ENCODE measurements at regions not wholly inside any gene's neighbourhood (a gene's known extent, or its start where the extent isn't known, plus 50 kb on each side); places are given as distances from the start of the nearest gene placed in this dataset.
"Not testable (repeated sequence)": the region's sequence is repeated elsewhere in the genome, so short reads cannot be mapped to it uniquely, and the experiment has no call there.

DNA sequence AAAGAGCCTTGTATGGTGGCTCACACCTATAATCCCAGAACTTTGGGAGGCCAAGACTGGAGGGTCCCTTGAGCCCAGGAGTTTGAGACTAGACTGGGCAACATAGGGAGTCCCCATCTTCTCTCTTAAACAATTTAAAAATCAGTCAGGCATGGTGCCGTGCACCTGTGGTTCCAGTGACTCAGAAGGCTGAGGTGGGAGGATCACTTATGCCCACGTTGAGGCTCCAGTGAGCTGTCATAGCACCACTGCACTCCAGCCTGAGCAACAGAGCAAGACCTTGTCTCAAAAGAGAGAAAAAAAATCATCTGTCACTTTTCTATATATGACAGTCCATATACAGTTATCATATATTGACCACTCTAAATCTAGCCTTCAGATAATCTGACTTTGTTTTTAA lies 658.3 kb downstream of the LTN1 start:
- no peak for DNase-seq

DNA sequence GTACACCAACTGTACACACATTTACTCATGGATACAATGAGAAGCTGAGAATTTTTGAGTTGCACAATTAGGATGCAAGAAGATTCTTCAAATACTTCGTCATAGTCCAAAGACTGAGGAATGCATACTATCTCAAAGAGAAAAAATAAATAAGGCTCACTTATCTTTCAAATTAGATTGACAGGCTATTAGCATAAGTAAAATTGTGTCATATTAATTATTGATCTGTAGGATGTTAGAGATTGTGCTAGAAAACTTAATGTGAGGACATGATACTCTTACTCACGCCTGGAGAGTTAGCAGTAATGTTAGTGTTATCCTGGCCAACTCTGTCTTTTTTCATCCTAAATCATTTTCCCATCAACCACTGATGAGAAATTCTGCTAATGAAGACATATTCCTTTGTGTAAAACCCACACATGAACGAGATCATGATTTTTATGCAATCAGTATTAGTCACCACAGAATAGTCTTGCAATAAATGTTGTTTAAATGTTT lies 659.0 kb downstream of the LTN1 start:
- DNase-seq: no peak

DNA sequence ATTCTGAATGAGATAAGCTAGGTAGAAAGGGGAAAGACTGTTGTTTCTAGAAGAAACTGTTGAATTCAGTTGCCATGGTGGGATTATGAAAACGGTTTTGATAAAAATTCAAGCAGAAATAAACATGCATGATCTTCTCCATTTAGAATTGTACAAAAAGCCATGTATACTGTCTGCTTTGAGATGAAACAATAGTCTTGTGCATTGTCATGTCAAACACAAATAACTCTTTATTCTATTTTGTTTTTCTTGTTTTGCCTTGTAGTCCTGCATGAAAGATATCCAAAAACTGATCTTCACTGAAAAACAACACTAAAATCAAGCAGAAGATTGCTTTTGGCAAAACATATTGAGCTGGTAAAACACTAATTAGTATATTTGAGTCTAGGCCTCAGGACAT lies 659.9 kb downstream of the LTN1 start:
- DNase-seq: no peak

DNA sequence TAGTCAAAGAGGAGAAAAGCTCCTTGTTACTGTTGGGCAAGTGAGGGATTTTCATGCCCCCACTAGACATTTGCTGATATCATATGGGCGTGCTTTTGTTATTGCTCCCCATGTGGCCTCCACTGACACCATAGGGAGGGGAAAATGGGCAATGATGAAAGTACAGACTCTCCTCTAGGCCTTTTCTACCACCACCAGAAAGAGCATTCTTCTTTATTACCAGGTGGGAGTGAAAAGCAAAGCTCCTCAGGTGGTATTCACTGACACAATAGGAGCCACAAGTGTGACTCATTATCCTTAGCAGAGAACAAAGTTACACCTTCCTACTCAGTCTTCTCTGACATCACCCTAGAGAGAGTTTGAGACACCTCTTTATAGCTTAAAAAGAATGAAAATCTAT lies 667.1 kb downstream of the LTN1 start:
- no peak for DNase-seq

DNA sequence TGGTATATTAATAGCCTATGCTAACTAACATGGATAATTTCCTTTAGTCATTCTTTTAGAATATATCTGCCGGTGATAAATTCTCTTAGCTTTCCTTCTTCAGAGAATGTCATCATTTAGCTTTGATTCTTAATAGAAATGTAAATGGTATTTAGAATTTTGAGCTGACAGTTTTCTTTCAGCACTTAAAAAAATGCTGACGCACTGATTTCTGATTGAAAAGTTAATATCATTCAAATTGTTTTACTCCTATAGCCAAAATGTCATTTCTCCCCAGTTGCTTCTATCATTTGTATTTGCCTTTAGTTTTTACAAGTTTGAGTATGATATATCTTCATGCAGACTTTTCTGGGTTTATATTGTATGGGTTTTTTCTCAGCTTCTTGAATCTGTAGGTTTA lies 668.0 kb downstream of the LTN1 start:
- no peak for DNase-seq

DNA sequence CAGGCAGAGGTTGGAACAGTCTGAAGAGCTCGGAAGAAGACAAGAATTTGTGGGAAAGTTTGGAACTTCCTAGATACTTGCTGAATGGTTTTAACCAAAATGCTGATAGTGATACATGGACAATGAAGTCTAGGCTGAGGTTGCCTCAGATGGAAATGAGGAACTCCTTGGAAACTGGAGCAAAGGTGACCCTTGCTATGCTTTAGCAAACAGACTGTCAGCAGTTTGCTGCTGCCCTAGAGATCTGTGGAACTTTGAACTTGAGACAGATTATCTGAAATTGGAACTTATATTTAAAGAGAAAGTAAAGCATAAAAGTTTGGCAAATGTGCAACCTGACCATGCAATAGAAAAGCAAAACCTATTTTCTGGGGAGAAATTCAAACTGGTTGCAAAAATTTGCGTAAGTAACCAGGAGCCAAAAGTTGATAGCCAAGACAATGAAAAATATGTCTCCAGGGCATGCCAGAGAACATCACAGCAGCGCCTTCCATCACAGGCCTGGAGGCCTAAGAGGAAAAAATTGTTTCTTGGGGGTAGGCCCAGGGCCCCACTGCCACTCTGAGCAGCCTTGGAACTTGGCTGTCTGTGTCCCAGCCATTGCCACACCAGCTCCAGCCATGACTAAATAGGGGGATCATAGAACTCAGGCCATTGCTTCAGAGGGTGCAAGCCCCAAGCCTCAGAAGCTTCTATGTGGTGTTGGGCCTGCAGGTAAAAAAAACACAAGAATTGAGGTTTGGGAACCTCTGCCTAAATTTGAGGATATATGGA lies 675.3 kb downstream of the LTN1 start:
- DNase-seq: no peak

DNA sequence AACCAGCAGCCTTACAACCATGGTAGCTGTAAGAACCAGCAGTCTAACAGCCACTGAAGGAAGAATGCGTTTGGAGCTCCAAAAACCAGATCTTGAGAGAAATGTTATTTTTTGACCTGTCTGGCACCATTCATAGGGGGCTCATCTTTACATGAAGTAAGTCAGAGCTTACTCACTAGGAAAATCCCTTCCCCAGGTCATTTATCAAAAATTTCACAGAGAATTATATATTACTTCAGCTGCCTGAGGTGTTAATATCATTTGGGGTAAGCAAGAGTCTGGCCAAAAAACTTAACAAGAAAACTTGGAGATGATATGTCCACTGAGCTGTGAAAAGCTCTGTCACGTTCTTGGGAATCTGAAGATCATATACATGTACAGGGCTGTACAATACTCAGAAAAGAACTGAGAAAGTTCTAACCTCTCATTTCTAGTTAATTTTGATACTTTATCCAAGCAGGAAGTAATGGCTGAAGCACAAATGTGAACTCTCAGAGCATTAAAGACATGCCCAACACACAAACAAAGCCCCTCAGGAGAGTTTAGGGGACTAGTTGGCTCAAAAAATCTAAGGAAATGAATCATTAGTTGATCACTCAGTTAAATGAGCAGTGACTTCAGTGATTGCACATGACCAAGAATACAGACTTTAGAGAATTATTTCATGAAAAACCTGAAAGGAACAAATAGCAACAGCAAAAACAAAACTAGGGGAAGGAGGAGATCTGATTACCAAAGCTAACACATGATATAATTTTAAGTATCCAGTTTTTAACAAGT lies 681.1 kb downstream of the LTN1 start:
- no peak for DNase-seq

DNA sequence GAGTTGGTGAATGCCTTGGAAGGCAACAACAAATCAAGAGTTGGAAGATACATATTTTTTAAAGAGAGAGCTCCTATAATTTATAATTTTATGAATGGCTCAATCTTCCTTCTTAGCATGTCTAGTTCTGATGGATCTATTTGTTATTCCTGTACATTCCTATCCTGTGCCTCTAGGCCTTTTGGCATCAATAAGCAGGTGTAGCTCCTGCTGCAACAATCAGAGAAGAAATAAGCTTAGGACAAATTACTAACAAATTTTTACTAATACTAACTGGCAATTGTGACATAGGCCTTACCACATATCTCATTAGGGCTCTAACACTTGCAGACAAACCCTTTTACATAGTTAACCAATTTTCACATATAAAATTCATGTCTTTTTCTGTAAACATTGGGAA lies 682.0 kb downstream of the LTN1 start:
- DNase-seq: no peak

DNA sequence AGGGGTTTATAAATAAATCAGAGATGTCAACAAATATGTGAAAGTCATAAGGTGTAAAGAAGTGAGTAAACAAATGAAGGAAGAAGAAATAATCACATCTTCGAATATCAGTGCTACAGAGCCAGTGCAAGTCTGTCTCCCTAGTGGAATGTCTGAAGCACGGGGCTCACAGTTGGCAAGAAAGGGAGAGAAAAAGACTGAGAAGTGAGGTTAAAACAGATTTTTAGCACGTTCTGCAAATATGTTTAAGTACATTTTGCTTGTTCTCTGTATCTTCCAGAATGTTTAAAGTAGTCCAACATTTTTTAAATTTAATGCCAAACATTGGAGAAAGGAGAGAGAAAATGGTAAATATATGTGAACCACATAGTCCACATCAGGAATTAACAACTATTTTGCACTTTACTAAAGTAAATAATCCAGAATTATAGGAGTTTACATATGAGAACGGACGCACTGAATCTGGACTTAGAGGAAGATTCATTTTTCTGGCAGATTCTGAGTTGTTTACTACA lies 682.4 kb downstream of the LTN1 start:
- DNase-seq: no peak

DNA sequence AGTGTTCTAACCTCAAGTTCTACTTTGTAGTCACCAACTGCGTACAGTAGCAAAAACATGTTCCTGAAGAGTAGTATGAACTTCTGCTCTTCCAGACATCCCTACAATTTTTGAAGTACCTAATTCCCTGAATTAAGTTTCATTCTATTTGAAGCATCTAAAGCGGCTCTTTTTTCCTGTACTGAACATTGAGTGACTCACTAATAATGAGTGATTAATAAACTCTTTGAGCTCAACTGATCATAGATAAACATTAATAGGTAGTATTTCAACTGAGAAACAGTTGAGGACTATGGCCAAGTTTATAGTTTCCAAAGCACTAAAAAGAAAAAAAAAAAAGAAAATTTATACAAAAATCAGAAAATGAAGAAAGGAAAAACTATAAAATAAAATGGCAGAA lies 683.1 kb downstream of the LTN1 start:
- no peak for DNase-seq

DNA sequence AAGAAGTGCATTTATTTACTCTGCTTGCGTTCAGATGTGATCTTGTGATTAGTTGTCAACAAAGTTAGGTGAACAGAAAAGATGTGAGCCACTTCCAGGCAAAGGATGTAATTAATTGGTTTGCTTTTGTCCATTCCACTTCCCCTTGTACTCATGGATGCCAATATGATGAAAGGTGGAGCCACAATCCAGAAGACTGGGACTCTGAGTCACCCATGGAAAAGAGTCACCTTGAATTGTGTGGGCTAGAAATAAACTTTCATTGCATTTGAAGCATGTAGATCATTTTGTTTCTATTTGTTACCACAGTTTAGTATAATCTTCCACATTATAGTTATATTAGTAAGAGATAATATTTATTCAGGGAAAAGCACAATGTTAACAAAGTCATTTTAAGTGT lies 684.2 kb downstream of the LTN1 start:
- no peak for DNase-seq

DNA sequence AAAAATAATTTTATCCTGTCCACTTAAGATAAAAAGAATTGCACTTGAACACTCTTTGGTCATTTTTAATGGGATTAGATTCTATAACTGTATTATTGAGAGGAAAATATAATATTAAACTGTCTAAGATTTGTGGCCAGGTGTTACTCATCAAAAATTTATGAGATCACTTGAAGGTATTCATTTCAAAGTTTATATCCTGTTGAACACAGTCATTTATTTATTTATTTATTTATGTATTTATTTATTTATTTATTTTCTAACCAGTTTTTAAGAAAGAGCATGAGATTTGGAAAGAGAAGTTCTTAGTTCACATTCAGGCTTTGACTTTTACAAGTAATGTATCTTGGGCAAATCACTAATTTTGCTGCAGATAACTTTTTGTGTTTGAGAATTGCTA lies 692.7 kb downstream of the LTN1 start:
- no peak for DNase-seq

DNA sequence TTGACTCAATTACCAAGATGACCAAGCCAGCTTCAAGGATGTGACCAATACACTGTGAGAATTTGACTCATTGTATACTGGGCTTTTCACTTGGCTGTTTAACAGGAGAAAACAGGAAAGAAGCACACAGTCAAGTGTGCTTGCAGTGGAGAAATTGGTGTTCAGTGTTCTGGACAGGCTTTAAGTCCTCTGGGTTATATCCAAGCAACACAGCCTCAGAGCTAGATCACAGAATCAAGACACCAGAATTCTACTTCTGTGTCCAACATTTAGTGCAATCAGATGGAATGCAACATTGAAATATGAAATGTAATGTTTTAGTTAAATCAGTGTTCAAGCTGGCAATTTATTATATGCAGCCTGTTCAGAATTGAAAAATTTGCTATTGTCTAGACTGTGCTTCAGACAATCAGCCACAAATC lies 694.4 kb downstream of the LTN1 start:
- no peak for DNase-seq

DNA sequence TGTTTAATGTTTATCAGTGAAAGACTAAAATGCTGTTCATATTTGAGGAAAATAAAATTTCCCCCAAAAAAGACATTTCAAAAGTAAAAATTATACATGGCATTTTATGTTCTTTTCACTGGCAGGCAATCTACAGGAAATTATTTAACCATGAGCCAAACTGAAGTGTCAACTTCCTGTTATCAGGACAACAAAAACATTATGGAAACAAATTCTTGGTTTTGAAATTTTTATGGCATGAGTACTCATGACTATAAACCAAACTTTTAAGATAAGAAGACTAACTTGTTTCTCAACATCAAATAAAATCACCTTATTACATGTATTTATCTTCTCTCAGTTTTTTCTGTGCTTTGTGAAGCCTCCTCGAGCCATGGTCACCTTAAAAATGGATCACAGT lies 698.6 kb downstream of the LTN1 start:
- DNase-seq: no peak

DNA sequence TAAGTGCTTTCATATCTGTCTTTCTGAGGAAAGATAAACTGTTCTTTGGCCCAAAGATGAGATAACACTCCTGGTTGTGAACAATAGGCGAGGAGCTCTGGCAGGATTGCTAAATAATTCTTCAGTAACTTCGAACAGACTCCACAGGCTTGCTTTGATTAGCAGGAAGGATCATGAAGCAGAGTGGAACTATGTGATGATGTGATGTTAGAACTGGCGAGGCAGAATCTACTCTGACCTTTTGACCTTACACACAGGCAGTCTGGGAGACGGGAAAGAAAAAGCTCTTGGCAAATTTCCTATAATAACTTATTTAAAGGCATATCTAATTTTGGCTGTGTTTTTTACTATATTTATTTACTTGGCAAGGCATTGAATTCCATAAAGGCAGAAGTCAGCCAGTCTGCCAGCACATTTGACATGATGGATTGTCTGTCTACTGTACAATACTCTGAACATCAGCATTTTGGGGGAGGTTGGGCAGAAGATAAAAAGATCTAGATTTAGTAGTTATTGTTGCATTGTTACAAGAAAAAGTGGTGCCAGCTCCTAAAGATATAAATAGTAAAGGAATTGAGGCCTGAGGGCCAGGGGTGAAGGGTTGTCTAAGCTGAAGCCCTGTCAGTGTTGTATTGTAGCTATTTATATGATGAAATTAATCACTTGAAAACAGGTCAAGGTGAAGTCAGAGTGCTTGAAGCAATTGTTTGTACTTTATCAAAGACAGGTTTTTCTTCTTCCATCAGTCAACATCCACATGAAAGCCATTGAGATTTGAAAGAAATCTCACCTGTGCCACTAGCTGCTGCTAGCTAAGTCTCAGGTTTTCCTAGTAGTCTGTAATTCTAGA lies 708.8 kb downstream of the LTN1 start:
- DNase-seq: no peak

DNA sequence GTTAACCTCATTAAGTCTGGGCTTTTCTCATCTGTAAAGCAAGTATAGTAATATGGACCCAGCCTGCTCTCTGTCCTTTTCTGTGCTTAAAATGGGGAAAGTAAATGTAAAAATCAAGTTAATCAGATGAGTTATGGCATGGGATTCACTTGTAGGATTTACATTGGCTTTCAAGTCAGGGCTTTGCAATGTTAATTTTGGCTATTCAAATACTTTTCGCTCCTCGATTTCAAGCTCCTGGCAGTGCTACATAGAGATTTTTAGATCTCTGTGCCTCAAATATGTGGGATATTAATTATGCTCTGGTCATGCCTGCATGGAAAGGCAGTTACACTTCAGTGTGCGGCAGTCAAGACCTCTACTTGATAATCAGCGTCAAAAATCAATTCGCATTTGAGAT lies 709.8 kb downstream of the LTN1 start:
- DNase-seq: no peak

DNA sequence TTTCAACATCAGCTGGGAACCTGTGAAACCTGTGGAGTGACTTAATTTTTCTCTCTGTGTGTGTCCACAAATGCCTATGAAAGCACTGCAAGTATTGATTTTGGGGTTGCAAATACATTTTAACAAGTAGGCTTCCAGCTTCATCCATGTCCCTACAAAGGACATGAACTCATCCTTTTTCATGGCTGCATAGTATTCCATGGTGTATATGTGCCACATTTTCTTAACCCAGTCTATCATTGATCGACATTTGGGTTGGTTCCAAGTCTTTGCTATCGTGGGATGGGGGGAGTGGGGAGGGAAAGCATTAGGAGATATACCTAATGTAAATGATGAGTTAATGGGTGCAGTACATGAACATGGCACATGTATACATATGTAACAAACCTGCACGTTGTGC lies 711.3 kb downstream of the LTN1 start:
- DNase-seq: not testable (repeated sequence)

DNA sequence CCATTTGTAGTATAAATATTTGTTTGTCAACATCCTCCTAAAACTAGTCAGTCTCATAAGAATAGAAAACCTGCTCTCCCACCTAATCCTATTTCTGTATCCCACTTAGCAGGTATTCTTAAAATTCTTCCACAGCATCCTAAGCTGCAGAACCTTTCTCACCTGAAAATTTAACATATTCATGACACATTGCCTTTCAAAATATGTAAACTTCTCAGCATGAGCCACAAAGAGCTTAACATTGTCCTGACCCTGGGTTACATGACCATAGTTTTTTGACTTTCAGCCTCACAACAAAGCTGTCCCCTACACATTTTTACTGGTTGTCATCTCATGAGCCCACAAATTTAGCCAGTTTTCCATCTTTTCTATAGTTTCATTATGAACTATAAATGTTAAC lies 712.1 kb downstream of the LTN1 start:
- DNase-seq: no peak

DNA sequence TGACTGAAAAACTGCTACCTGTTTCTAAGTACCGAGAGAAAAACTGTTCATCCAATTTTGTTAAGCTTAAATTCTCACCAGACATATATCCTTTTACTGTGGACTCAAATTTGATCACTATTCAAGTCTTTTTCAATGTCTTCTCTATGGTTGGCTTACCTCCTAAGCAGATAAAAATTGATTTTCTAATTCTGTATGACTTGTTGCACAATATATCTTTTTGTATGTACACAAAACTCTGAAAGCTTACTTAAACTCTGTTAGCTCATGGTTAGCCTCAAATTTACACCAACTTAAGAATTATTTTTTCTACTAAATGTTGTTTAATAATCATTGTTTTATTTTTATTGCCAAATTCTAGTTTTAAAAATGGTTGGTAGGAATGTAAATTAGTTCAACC lies 715.4 kb downstream of the LTN1 start:
- DNase-seq: no peak

DNA sequence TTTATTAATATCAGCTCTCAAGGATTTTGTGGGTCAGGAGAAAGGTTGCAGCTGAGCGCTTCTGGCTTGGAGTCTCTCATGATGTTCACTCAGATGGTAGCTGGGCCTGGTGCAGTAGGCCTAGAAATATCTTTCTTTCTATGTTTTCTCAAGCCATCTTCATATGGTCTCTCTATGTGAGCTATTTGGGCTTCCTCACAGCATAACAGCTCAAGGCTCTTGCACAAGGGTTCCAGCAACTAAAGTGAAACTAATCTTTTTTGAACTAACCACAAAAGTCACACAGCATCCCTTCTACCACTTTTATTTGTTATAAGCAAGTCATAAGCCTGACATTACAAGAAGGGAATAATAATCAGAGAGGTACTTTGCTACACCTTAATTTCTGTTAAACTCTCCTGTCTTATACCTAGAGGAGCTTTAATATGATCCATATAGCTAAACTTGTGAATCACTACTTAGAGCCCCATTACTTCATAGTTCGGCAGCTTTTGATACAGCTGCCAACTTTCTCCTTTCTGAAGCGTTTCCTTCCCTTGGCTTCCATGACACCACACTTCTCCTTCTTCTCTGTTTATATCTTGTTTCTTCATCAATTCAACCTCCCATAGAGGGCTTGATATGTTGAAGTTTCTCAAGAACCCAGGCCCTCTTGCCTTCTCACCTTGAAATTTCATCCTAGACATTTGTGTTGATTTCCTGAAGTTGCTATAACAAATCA lies 720.2 kb downstream of the LTN1 start:
- DNase-seq: no peak

DNA sequence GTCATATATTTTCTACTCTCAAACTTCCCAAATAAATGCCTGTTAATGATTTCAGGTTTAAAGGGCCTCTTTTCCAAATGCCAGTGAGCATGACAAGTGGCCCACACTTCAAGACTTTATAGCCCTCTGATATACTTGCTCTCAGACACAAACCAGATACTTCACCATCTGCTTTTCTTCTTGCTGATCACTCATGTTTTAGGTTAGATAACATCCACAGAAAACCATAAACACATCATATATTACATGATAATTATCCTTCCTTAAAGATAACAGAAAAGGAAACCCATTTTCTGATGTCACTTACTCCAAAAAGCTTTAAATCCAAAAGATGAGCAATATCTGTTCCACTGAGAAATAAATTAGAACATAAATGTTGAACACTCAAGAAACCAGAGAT lies 723.5 kb downstream of the LTN1 start:
- no peak for DNase-seq

DNA sequence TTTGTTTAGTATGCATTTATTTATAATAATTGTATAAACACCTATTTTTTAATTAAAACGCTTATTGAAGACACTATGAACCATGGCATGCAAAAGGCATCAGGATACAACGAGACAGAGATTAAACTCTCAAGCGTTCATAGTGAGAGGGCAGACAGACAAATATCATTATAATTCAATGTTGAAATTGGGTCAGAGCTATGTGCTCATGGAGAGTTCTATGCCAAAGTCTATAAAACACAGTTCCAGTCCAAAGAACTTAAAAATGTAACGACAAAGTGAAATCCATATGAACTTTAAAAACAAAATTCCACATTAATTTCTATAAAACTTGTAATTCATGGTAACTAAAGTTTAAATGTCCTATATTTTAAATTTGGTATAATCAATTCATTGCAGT lies 724.0 kb downstream of the LTN1 start:
- DNase-seq: no peak

DNA sequence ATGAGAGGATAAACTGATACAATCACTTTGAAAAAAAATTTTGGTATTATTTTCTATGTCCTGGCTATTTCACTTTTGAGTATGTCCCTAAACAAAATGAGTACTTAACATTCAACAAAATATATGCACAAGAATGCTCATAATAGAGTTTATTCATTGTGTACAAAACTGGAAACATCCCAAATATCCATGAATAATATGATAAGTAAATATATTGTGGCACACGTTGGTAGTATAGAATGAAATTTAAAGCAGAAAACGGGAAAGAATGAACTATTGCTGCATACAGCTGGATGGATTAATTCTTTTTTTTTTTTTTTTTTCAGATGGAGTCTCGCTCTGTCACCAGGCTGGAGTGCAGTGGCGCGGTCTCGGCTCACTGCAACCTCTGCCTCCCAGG lies 725.2 kb downstream of the LTN1 start:
- DNase-seq: no peak

Measured in islet precursor cell (in vitro differentiated cells).